Ascending aorta (tissue), 2 donors: ENCODE measurements at regions not wholly inside any gene's neighbourhood (a gene's known extent, or its start where the extent isn't known, plus 50 kb on each side); places are given as distances from the start of the nearest gene placed in this dataset.

Experiments used
- DNase-seq, 2 donors: peaks; one replicate each; pipeline ENCODE4 v3.0.0-alpha.2; 2019; ENCODE audit warnings: low spot score in 2 of 2
- H3K27ac ChIP-seq, 2 donors: fragments of 200-600 bp; sonication (generic); one replicate each; pipeline ENCODE4 v1.5.1; 2016 to 2017; ENCODE audit warnings: mild to moderate bottlenecking in 1 of 2
- H3K27me3 ChIP-seq: fragments of 200-600 bp; sonication (generic); one replicate; pipeline ENCODE4 v1.5.1; 2017
- H3K36me3 ChIP-seq, 2 donors: fragments of 200-600 bp; sonication (generic); one replicate each; pipeline ENCODE4 v1.5.1; 2016
- H3K4me1 ChIP-seq, 2 donors: fragments of 200-600 bp; sonication (generic); one replicate each; pipeline ENCODE4 v1.5.1; 2016 to 2017; ENCODE audit warnings: mild to moderate bottlenecking in 1 of 2
- H3K4me3 ChIP-seq, 2 donors: fragments of 200-600 bp; sonication (generic); one replicate each; pipeline ENCODE4 v1.5.1; 2016 to 2017; ENCODE audit warnings: mild to moderate bottlenecking in 1 of 2
- H3K9me3 ChIP-seq, 2 donors: fragments of 200-600 bp; sonication (generic); one replicate each; pipeline ENCODE4 v1.5.1; 2016
- CTCF ChIP-seq, 3 experiments: fragments of 200-600 bp in 2 of 3; fragments of 450-650 bp in 1 of 3; sonication (generic) in 2 of 3; IDR thresholded peaks; one replicate each; pipeline ENCODE4 v1.5.1; 2016 to 2019; ENCODE audit warnings: antibody characterized with exemption in 3 of 3, mild to moderate bottlenecking in 1 of 3, moderate library complexity in 1 of 3
- intact Hi-C: fragments of 100-400 bp; cut with DNase I; formaldehyde crosslinking; loops from one replicate; pipeline ENCODE4 v1.15.1; 2023

DNA sequence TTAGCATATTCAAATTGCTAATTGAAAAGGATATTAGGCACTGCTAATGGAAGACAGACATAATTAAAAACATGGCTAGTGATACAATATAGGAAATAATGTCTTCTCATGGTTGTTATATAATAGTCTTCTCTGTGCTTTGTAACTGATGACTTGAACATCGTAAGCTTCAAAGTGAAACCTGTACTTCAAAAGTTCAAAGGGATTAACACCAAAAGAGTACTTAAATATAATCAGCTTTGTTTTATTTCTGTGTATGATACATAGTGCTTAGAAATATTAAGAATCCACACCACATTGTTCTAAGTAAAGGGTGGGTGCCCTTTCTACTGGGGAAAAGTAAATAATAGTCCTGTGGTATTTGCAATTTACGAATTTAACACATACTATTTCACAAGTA, 75.4 kb upstream of the ITGA1 start:
- no peak overlapping the region for H3K27ac ChIP-seq
- intact Hi-C loops, result no loop called here
- no peak for DNase-seq
- TF ChIP-seq CTCF (IDR thresholded peaks at IDR 0.05), result no peak
- H3K27me3 ChIP-seq, result no peaks in the 10 kb centered on the region
- H3K4me3 ChIP-seq, result no peak overlapping the region
- no peaks in the 10 kb centered on the region for H3K36me3 ChIP-seq
- peaks cover 0 to 8% of the 10 kb centered on the region in 2 donors for H3K4me1 ChIP-seq
- H3K9me3 ChIP-seq, result no peaks in the 10 kb centered on the region

DNA sequence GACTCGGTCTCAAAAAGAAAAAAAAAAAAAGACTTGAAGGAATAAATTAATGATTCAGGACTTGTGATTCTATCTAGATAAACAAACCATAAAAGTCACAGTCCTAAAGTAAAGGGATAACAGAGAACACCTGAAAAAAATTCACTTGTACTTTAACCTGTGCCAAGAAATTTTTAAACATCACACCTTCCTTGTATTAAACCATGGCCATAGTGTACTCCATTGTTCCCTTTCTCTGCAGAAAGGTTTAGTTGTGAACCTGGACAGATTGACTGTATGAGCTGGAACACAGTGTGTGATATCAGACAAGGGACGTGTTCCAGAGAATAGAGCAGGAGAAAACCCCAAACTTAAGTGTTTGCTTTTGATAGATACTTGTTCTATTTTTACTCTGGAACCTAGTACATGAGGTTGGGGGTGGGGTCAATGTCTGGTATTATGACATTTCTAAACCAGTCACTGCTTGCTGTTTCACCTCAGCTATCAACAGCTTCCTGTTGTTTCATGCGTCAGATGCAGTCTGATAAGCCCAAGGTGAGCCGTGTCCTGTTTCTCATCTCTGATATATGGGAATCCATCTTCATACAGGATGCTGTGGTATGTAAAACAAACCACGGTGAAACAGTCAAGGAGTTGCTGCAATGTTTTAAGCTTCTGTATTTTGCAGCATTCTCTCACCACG, 62.5 kb upstream of the ITGA1 start:
- peaks cover 0 to 10% of the 10 kb centered on the region in 2 donors for H3K4me1 ChIP-seq
- H3K27me3 ChIP-seq, result no peaks in the 10 kb centered on the region
- no peak overlapping the region for H3K27ac ChIP-seq

GRCh38 chr5:52725808-52726207, 61.9 kb upstream of the ITGA1 start:
- intact Hi-C loops, result no loop called here
- H3K27me3 ChIP-seq, result no peaks in the 10 kb centered on the region
- DNase-seq, result no peak
- H3K4me1 ChIP-seq, result peaks cover 0 to 10% of the 10 kb centered on the region in 2 donors
- no peaks in the 10 kb centered on the region for H3K36me3 ChIP-seq
- H3K4me3 ChIP-seq, result no peak overlapping the region
- no peaks in the 10 kb centered on the region for H3K9me3 ChIP-seq
- H3K27ac ChIP-seq, result no peak overlapping the region
- TF ChIP-seq CTCF (IDR thresholded peaks at IDR 0.05), result no peak

More for the DNA sequence above, 62.5 kb upstream of the ITGA1 start:
- intact Hi-C loops, result no loop called here
- TF ChIP-seq CTCF (IDR thresholded peaks at IDR 0.05), result no peak
- Histone ChIP-seq H3K36me3 (no peaks in the 10 kb centered on the region), H3K4me3 (no peak overlapping the region), H3K9me3 (no peaks in the 10 kb centered on the region)
- no peak for DNase-seq

DNA sequence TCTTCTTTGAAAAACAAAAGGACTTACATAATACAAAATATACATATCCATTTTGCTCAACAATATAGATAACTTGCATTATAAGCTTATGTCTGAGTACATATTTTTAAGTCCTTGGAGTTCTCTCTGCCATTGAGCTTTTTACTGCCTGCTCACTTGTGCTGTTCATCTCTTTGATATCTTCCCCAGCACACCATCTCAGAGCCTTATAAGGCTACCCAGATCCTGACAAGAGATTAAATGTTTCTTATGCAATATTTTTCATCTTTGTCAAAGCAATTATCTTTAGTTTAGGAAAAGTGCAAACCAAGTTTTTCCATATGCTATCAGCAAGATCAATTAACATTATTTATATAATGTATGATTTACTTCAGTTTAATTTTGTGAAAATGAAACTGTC, 60.7 kb upstream of the ITGA1 start:
- DNase-seq, result no peak
- Histone ChIP-seq H3K4me1 (peaks cover 0 to 10% of the 10 kb centered on the region in 2 donors), H3K27me3 (no peaks in the 10 kb centered on the region), H3K4me3 (no peak overlapping the region), H3K36me3 (no peaks in the 10 kb centered on the region), H3K9me3 (no peaks in the 10 kb centered on the region), H3K27ac (no peak overlapping the region)
- TF ChIP-seq CTCF (IDR thresholded peaks at IDR 0.05), result no peak
- intact Hi-C loops, result no loop called here

GRCh38 chr5:52727576-52727975, 60.1 kb upstream of the ITGA1 start:
- Histone ChIP-seq H3K4me3 (peak overlapping the region in 1 of 2 donors; percentile 31), H3K27me3 (no peaks in the 10 kb centered on the region), H3K9me3 (no peaks in the 10 kb centered on the region), H3K36me3 (no peaks in the 10 kb centered on the region), H3K27ac (peak overlapping the region in 1 of 2 donors; percentile 57), H3K4me1 (peaks cover 0 to 10% of the 10 kb centered on the region in 2 donors)
- no peak for TF ChIP-seq CTCF (IDR thresholded peaks at IDR 0.05)
- DNase-seq, result no peak
- intact Hi-C loops, result no loop called here
